ENCODE measurements at regions not wholly inside any gene's neighbourhood (a gene's known extent, or its start where the extent isn't known, plus 50 kb on each side); places are given as distances from the start of the nearest gene placed in this dataset.

DNA sequence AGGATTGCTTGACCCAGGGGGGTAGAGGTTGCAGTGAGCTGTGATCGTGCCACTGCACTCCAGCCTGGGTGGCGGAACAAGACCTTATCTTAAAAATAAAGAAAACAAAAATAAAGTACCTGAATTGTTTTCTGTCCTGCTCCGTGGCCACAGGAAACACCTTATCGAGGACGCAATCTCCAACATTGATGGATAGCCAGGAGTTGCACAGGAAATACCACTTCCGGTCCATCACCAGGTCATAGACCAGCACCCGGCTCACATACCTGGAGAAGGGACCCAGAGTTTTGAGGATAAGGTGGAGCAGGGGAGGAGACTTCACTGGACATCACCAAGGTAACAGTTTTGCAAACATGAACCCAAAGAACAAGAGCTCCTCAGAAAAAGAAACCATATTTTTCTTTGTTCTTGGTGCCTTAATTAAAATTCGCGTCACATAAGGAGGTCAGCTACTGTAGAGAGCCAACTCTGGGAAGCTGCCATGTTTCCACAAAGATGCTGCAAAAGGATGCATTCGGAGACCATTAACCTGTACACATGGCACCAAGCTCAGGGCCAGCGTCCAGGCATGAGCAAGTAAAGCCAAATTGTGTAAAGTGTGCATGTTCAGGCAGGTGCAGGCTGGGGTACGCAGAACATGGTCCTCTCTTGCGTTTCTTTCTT lies 55.6 kb upstream of the GCSH start:
- TF ChIP-seq YY1 (IDR thresholded peaks at IDR 0.05; ENCODE audit: low read depth) (no peak), EP300 (IDR thresholded peaks at IDR 0.05; ENCODE audit: borderline replicate concordance) (no peak), FOXM1 (IDR thresholded peaks at IDR 0.05; ENCODE audit: borderline replicate concordance, low read depth) (no peak), RAD21 (IDR thresholded peaks at IDR 0.05; ENCODE audit: low read depth) (no peak)
- TF ChIP-seq, protein P1, sequence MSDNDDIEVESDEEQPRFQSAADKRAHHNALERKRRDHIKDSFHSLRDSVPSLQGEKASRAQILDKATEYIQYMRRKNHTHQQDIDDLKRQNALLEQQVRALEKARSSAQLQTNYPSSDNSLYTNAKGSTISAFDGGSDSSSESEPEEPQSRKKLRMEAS (IDR thresholded peaks at IDR 0.05), result no peak
- TF ChIP-seq, protein P2, sequence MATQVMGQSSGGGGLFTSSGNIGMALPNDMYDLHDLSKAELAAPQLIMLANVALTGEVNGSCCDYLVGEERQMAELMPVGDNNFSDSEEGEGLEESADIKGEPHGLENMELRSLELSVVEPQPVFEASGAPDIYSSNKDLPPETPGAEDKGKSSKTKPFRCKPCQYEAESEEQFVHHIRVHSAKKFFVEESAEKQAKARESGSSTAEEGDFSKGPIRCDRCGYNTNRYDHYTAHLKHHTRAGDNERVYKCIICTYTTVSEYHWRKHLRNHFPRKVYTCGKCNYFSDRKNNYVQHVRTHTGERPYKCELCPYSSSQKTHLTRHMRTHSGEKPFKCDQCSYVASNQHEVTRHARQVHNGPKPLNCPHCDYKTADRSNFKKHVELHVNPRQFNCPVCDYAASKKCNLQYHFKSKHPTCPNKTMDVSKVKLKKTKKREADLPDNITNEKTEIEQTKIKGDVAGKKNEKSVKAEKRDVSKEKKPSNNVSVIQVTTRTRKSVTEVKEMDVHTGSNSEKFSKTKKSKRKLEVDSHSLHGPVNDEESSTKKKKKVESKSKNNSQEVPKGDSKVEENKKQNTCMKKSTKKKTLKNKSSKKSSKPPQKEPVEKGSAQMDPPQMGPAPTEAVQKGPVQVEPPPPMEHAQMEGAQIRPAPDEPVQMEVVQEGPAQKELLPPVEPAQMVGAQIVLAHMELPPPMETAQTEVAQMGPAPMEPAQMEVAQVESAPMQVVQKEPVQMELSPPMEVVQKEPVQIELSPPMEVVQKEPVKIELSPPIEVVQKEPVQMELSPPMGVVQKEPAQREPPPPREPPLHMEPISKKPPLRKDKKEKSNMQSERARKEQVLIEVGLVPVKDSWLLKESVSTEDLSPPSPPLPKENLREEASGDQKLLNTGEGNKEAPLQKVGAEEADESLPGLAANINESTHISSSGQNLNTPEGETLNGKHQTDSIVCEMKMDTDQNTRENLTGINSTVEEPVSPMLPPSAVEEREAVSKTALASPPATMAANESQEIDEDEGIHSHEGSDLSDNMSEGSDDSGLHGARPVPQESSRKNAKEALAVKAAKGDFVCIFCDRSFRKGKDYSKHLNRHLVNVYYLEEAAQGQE (IDR thresholded peaks at IDR 0.05; ENCODE audit: low read depth), result no peak
